ENCODE measurements at regions not wholly inside any gene's neighbourhood (a gene's known extent, or its start where the extent isn't known, plus 50 kb on each side); places are given as distances from the start of the nearest gene placed in this dataset.

DNA sequence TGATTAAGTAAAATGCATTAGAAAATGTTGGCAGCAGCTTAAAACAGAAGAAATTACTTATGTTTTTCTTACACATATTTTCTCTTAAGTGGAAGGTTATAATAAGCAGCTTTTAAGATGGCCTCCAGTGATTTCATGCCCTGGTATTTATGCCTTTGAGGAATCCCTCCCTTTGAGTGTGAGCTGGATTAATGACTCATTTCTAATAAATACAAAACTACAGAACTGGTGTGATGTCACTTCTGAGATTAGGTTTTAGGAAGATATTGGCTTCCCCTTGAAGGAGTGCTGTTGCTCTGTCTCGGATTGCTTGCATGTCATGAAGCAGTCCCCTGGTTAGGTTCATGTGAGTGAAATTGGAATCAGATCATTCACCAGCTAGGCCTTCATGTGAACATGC is 143.2 kb upstream of the EPHA7 start:
- TF ChIP-seq POLR2AphosphoS5 (IDR thresholded peaks at IDR 0.05) (no peak), POLR2A (IDR thresholded peaks at IDR 0.05) (no peak)
